HEK293 (cell line): ENCODE measurements at regions not wholly inside any gene's neighbourhood (a gene's known extent, or its start where the extent isn't known, plus 50 kb on each side); places are given as distances from the start of the nearest gene placed in this dataset.

Source experiments
- CTCF ChIA-PET: fragments of 350-600 bp; formaldehyde crosslinking; extraction: SDS; loops from one replicate; lab custom pipeline; 2021; ENCODE audit warnings: antibody characterized with exemption; lab: Yijun Ruan, JAX
- POLR2A ChIA-PET: fragments of 300-600 bp; formaldehyde crosslinking; extraction: SDS; loops from one replicate; lab custom pipeline; 2020; ENCODE audit warnings: antibody characterized with exemption, inconsistent platforms; lab: Yijun Ruan, JAX
- H3K27ac ChIP-seq: fragments of 200-500 bp; sonication (Bioruptor generic); 2 replicates; pipeline ENCODE4 v1.5.1; 2014; ENCODE audit warnings: low read depth, low read length, control low read depth, inconsistent platforms; ENCODE audit errors: extremely low read depth
- H3K36me3 ChIP-seq, 2 experiments: fragments of 200-500 bp in 1 of 2; sonication (Bioruptor generic) in 1 of 2; 1 replicate in 1 of 2; 2 replicates in 1 of 2; pipeline ENCODE4 v1.5.1; 2014 to 2017; ENCODE audit warnings: inconsistent platforms in 2 of 2, low read length in 2 of 2; ENCODE audit not compliant: control insufficient read depth in 2 of 2, insufficient read depth in 1 of 2
- H3K4me1 ChIP-seq: fragments of 200-500 bp; sonication (Bioruptor generic); 2 replicates; pipeline ENCODE4 v1.5.1; 2014; ENCODE audit warnings: mild to moderate bottlenecking, low read length, inconsistent platforms; ENCODE audit not compliant: control insufficient read depth, insufficient read depth
- H3K4me3 ChIP-seq: 2 replicates; pipeline ENCODE4 v1.5.1; 2011; ENCODE audit warnings: low read depth, mild to moderate bottlenecking, control low read depth, low read length, moderate library complexity
- H3K9me3 ChIP-seq: fragments of 200-500 bp; sonication (Bioruptor generic); 2 replicates; pipeline ENCODE4 v1.5.1; 2014; ENCODE audit warnings: low read depth, low read length, inconsistent platforms; ENCODE audit not compliant: control insufficient read depth, insufficient read depth
- AEBP2 ChIP-seq: fragments of 450-650 bp; formaldehyde crosslinking; IDR thresholded peaks from 2 replicates; pipeline ENCODE4 v1.5.1; 2016; ENCODE audit warnings: missing biosample characterization, missing genetic modification characterization, borderline replicate concordance
- ELK4 ChIP-seq: IDR thresholded peaks from 2 replicates; pipeline ENCODE4 v1.6.1; 2011; ENCODE audit warnings: mild to moderate bottlenecking, low read depth, low read length, borderline replicate concordance
- GFI1B ChIP-seq: fragments of 450-650 bp; formaldehyde crosslinking; IDR thresholded peaks from 2 replicates; pipeline ENCODE4 v1.5.1; 2016; ENCODE audit warnings: missing biosample characterization, missing genetic modification characterization
- IKZF3 ChIP-seq: fragments of 450-650 bp; IDR thresholded peaks from 2 replicates; pipeline ENCODE4 v1.5.0; 2018; ENCODE audit warnings: missing biosample characterization, mild to moderate bottlenecking, missing genetic modification characterization, moderate library complexity
- KLF9 ChIP-seq: fragments of 450-650 bp; formaldehyde crosslinking; IDR thresholded peaks from 2 replicates; pipeline ENCODE4 v1.5.1; 2016; ENCODE audit warnings: missing biosample characterization, missing genetic modification characterization, low read depth
- MYNN ChIP-seq: fragments of 450-650 bp; formaldehyde crosslinking; IDR thresholded peaks from 2 replicates; pipeline ENCODE4 v1.5.1; 2016; ENCODE audit warnings: missing biosample characterization, missing genetic modification characterization, borderline replicate concordance
- MZF1 ChIP-seq: fragments of 450-650 bp; formaldehyde crosslinking; IDR thresholded peaks from 2 replicates; pipeline ENCODE4 v1.5.1; 2017; ENCODE audit warnings: missing biosample characterization, missing genetic modification characterization, borderline replicate concordance
- OSR2 ChIP-seq: fragments of 450-650 bp; formaldehyde crosslinking; IDR thresholded peaks from 2 replicates; pipeline ENCODE4 v1.5.1; 2016; ENCODE audit warnings: missing biosample characterization, missing genetic modification characterization
- PATZ1 ChIP-seq: fragments of 450-650 bp; formaldehyde crosslinking; IDR thresholded peaks from 2 replicates; pipeline ENCODE4 v1.5.1; 2016; ENCODE audit warnings: missing biosample characterization, missing genetic modification characterization
- PRDM6 ChIP-seq: fragments of 450-650 bp; formaldehyde crosslinking; IDR thresholded peaks from 2 replicates; pipeline ENCODE4 v1.5.1; 2017; ENCODE audit warnings: missing biosample characterization, missing genetic modification characterization
- SCRT1 ChIP-seq: fragments of 450-650 bp; formaldehyde crosslinking; IDR thresholded peaks from 2 replicates; pipeline ENCODE4 v1.5.1; 2016; ENCODE audit warnings: missing biosample characterization, missing genetic modification characterization, borderline replicate concordance
- SP7 ChIP-seq: fragments of 450-650 bp; formaldehyde crosslinking; IDR thresholded peaks from 2 replicates; pipeline ENCODE4 v1.5.1; 2016; ENCODE audit warnings: missing biosample characterization, missing genetic modification characterization
- YY1 ChIP-seq: fragments of 450-650 bp; formaldehyde crosslinking; IDR thresholded peaks from 2 replicates; pipeline ENCODE4 v1.5.1; 2018; ENCODE audit warnings: missing biosample characterization, missing genetic modification characterization
- ZBTB1 ChIP-seq: fragments of 450-650 bp; formaldehyde crosslinking; IDR thresholded peaks from 2 replicates; pipeline ENCODE4 v1.5.1; 2016; ENCODE audit warnings: missing biosample characterization, missing genetic modification characterization
- ZBTB10 ChIP-seq: fragments of 450-650 bp; formaldehyde crosslinking; IDR thresholded peaks from 2 replicates; pipeline ENCODE4 v1.5.1; 2016; ENCODE audit warnings: missing biosample characterization, missing genetic modification characterization
- ZBTB20 ChIP-seq: fragments of 450-650 bp; formaldehyde crosslinking; IDR thresholded peaks from 2 replicates; pipeline ENCODE4 v1.5.1; 2016; ENCODE audit warnings: missing biosample characterization, missing genetic modification characterization
- ZBTB6 ChIP-seq: fragments of 450-650 bp; formaldehyde crosslinking; IDR thresholded peaks from 2 replicates; pipeline ENCODE4 v1.5.1; 2017; ENCODE audit warnings: missing biosample characterization, missing genetic modification characterization
- ZNF138 ChIP-seq: fragments of 450-650 bp; formaldehyde crosslinking; IDR thresholded peaks from 2 replicates; pipeline ENCODE4 v1.5.1; 2016; ENCODE audit warnings: missing biosample characterization, missing genetic modification characterization, borderline replicate concordance
- ZNF140 ChIP-seq: fragments of 450-650 bp; formaldehyde crosslinking; IDR thresholded peaks from 2 replicates; pipeline ENCODE4 v1.5.1; 2016; ENCODE audit warnings: missing biosample characterization, missing genetic modification characterization
- ZNF146 ChIP-seq: fragments of 450-650 bp; formaldehyde crosslinking; IDR thresholded peaks from 2 replicates; pipeline ENCODE4 v1.5.1; 2016; ENCODE audit warnings: missing biosample characterization, missing genetic modification characterization
- ZNF174 ChIP-seq: fragments of 450-650 bp; formaldehyde crosslinking; IDR thresholded peaks from 2 replicates; pipeline ENCODE4 v1.5.0; 2017; ENCODE audit warnings: missing biosample characterization, mild to moderate bottlenecking, missing genetic modification characterization
- ZNF214 ChIP-seq: fragments of 450-650 bp; formaldehyde crosslinking; IDR thresholded peaks from 2 replicates; pipeline ENCODE4 v1.5.1; 2017; ENCODE audit warnings: missing biosample characterization, mild to moderate bottlenecking, missing genetic modification characterization, borderline replicate concordance
- ZNF248 ChIP-seq: fragments of 450-650 bp; formaldehyde crosslinking; IDR thresholded peaks from 2 replicates; pipeline ENCODE4 v1.5.1; 2017; ENCODE audit warnings: missing biosample characterization, missing genetic modification characterization
- ZNF324 ChIP-seq: fragments of 450-650 bp; formaldehyde crosslinking; IDR thresholded peaks from 2 replicates; pipeline ENCODE4 v1.5.1; 2016; ENCODE audit warnings: missing biosample characterization, missing genetic modification characterization
- ZNF404 ChIP-seq: fragments of 450-650 bp; formaldehyde crosslinking; IDR thresholded peaks from 2 replicates; pipeline ENCODE4 v1.5.1; 2017; ENCODE audit warnings: missing biosample characterization, missing genetic modification characterization
- ZNF423 ChIP-seq: fragments of 450-650 bp; formaldehyde crosslinking; IDR thresholded peaks from 2 replicates; pipeline ENCODE4 v1.5.1; 2016; ENCODE audit warnings: missing biosample characterization, missing genetic modification characterization
- ZNF48 ChIP-seq: fragments of 450-650 bp; formaldehyde crosslinking; IDR thresholded peaks from 2 replicates; pipeline ENCODE4 v1.5.1; 2016; ENCODE audit warnings: missing biosample characterization, missing genetic modification characterization
- ZNF677 ChIP-seq: fragments of 450-650 bp; IDR thresholded peaks from 2 replicates; pipeline ENCODE4 v1.5.0; 2018; ENCODE audit warnings: missing biosample characterization, mild to moderate bottlenecking, missing genetic modification characterization, moderate library complexity
- ZNF837 ChIP-seq: fragments of 450-650 bp; formaldehyde crosslinking; IDR thresholded peaks from 2 replicates; pipeline ENCODE4 v1.5.1; 2016; ENCODE audit warnings: missing biosample characterization, missing genetic modification characterization

GRCh38 chr6:26158076-26158580 is 70.9 kb downstream of the HFE start:
- H3K27ac ChIP-seq, result no peak overlapping the region
- no peaks in the 10 kb centered on the region for H3K36me3 ChIP-seq
- peak overlapping the region; percentile 49 for H3K4me3 ChIP-seq
- no peaks in the 10 kb centered on the region for H3K9me3 ChIP-seq
- ChIA-PET POLR2A (interaction anchor here (0.6 to 6.3 kb wide), 28 partner anchors 9 to 1680 kb away, joined by 3 to 439 read pairs (median 10); a partner anchor contains a TSS), CTCF (interaction anchor here (1.6 to 1.7 kb wide), 2 partner anchors 11 to 135 kb away, joined by 3 to 7 read pairs; no protein-coding TSS in a partner anchor)
- H3K4me1 ChIP-seq, result no peaks in the 10 kb centered on the region
- TF ChIP-seq SP7 (tag by site-specific recombination) (peak; percentile 36), OSR2 (no peak), ELK4 (peak; percentile 59; the same call in 1 of the 2 replicates), ZNF146 (tag by site-specific recombination) (no peak), ZNF214 (tag by site-specific recombination) (no peak), ZBTB10 (tag by site-specific recombination) (no peak), MYNN (tag by site-specific recombination) (no peak), AEBP2 (tag by site-specific recombination) (no peak; the same call in 1 of the 2 replicates), MZF1 (tag by site-specific recombination) (peak; percentile 38; the same call in 1 of the 2 replicates), ZBTB6 (tag by site-specific recombination) (no peak), PATZ1 (tag by site-specific recombination) (no peak), YY1 (tag by site-specific recombination) (peak; percentile 46; the same call in 1 of the 2 replicates), ZBTB20 (tag by site-specific recombination) (no peak), ZNF837 (tag by site-specific recombination) (peak; percentile 76; the same call in 1 of the 2 replicates), ZNF677 (tag by site-specific recombination) (no peak), SCRT1 (tag by site-specific recombination) (no peak), IKZF3 (tag by site-specific recombination) (peak; percentile 86), ZNF138 (tag by site-specific recombination) (no peak), PRDM6 (tag by site-specific recombination) (no peak), ZBTB1 (tag by site-specific recombination) (no peak), ZNF140 (tag by site-specific recombination) (no peak), ZNF174 (tag by site-specific recombination) (no peak), ZNF404 (tag by site-specific recombination) (no peak), ZNF423 (tag by site-specific recombination) (no peak), ZNF248 (tag by site-specific recombination) (no peak), ZNF324 (tag by site-specific recombination) (no peak), ZNF48 (tag by site-specific recombination) (no peak), KLF9 (tag by site-specific recombination) (no peak), GFI1B (no peak)
